ENCODE measurements at regions not wholly inside any gene's neighbourhood (a gene's known extent, or its start where the extent isn't known, plus 50 kb on each side); places are given as distances from the start of the nearest gene placed in this dataset.

DNA sequence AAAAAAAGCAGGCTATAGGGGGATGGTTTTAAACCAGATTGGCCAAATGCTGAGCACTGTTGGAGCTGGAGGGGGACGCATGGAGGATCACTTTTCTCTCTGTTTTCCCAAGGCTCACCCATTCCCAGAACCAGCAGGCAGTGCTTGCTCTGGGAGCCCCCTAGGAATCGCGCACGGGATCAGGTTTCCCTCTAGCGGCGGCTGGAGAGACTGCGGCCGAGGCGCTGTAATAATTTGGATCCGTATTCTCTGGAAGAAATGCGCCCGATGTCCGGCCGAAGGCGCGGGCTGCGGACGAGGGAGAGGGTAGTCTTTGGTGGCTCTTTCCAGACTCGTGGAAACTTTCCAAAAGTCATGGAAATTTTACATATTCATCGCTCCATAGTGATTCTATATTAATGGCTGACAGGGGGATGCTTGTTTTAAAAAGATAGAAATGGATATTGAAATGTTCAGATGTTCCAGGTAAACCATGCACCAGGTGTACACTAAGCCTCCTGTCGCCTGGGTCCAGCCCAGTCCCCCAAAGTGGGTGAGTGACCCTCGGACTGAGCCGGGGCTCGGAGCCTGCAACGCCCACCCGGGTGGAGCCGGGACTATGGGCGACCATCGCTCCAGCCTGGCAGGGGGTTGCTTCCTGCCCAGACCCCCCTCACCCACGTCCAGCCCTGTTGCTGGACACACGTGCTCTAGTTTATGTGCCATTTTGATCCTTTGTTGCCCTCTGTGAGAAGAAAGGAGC, 78.7 kb upstream of the PHACTR3 start:
- Histone ChIP-seq H3K27ac (no peak overlapping the region), H3K36me3 (ENCODE audit: low read depth, missing control alignments) (no peaks in the 10 kb centered on the region), H3K9me3 (no peaks in the 10 kb centered on the region), H3K4me3 (peak overlapping the region in 1 of 2 donors; percentile 30), H3K4me1 (no peaks in the 10 kb centered on the region), H3K27me3 (no peaks in the 10 kb centered on the region)
- WGBS, 2 donors = 11 to 12% methylated on average over 22 to 31 of the region's 31 CpGs
- TF ChIP-seq POLR2A (IDR thresholded peaks at IDR 0.05) = no peak
- TF ChIP-seq, protein P1, sequence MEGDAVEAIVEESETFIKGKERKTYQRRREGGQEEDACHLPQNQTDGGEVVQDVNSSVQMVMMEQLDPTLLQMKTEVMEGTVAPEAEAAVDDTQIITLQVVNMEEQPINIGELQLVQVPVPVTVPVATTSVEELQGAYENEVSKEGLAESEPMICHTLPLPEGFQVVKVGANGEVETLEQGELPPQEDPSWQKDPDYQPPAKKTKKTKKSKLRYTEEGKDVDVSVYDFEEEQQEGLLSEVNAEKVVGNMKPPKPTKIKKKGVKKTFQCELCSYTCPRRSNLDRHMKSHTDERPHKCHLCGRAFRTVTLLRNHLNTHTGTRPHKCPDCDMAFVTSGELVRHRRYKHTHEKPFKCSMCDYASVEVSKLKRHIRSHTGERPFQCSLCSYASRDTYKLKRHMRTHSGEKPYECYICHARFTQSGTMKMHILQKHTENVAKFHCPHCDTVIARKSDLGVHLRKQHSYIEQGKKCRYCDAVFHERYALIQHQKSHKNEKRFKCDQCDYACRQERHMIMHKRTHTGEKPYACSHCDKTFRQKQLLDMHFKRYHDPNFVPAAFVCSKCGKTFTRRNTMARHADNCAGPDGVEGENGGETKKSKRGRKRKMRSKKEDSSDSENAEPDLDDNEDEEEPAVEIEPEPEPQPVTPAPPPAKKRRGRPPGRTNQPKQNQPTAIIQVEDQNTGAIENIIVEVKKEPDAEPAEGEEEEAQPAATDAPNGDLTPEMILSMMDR (IDR thresholded peaks at IDR 0.05) = peak; percentile 56 to 85 (median 77)
- intact Hi-C loops (cut with DNase I; ENCODE audit: low total_unique reads) = no loop called here
- DNase-seq = peak; percentile 83

DNA sequence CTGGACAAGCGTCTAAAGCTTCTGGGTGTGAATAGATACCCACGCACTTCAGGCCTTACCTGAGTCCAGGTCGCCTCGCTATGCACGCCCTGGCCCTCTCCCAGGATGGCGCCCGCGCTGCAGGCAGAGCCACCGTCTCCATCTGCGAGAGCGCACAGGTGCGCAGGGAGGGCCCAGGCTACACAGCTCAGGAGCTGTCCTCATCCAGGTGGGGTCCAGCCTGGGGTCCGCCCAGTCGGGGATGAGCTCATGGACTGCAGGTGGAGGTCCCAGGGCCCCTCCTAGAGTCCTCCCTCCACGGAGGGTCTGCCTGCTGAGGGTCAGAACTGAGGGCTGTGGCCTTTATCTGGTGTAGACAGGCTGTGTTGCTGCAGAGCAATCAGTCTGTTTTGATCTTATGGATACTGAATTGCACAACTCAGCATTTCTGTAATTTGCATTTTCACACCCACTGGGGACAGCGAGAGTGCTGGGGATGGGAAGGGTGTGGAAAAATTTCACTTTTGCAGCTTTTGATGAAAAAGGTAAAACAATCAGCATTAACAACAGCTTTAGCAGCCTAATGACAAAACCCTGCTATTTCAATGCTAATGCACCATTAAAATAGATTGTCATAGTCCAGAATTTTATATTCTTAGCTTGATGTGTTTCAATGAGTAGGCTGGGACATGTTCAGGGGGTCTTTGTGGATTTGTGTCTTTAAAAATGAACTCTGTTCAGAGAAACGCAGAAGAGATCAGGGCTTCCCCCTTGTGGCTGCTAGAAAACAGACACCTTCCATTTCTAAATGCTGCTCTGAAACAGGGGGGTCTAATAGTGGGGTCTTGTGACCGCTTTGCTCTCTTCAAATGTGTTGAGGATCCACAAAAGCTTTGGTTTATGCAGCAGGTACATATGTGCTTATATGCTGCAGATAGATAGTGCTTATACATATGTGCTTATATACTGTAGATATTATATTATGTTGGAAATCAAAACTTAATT, 77.8 kb upstream of the PHACTR3 start:
- Histone ChIP-seq H3K36me3 (ENCODE audit: low read depth, missing control alignments) (no peaks in the 10 kb centered on the region), H3K27ac (no peak overlapping the region), H3K27me3 (no peaks in the 10 kb centered on the region), H3K9me3 (no peaks in the 10 kb centered on the region), H3K4me1 (no peaks in the 10 kb centered on the region), H3K4me3 (no peak overlapping the region)
- TF ChIP-seq POLR2A (IDR thresholded peaks at IDR 0.05) = no peak
- TF ChIP-seq, protein P1 (IDR thresholded peaks at IDR 0.05) = peak in 1 of 3 experiments; percentile 35
- intact Hi-C loops (cut with DNase I; ENCODE audit: low total_unique reads) = no loop called here
- no peak for DNase-seq
- WGBS, 2 donors = 31 to 35% methylated on average over 18 of the region's 18 CpGs

DNA sequence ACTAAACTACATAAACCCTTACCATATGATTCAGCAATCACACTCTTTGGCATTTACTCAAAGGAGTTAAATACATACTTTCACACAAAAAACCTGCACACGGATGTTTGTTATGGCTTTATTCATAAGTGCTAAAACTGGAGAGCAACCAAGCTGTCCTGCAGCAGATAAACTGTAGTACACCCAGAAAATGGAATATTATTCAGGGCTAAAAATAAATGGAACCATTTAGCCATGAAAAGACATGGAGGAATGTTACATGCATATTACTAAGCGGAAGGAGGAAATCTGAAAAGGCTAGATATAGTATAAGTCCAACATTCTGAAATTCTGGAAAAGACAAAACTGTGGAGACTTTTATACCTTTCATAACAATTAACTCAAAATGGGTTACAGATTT, 73.6 kb upstream of the PHACTR3 start:
- H3K27ac ChIP-seq = no peak overlapping the region
- 73 to 75% methylated on average over 2 of the region's 2 CpGs for WGBS, 2 donors
- no peak for TF ChIP-seq POLR2A (IDR thresholded peaks at IDR 0.05)
- TF ChIP-seq, protein P1 (IDR thresholded peaks at IDR 0.05) = no peak
- H3K4me3 ChIP-seq = no peak overlapping the region
- no peak for DNase-seq
- no peaks in the 10 kb centered on the region for H3K4me1 ChIP-seq
- no peaks in the 10 kb centered on the region for H3K27me3 ChIP-seq
- intact Hi-C loops (cut with DNase I; ENCODE audit: low total_unique reads) = no loop called here
- no peaks in the 10 kb centered on the region for H3K36me3 ChIP-seq (ENCODE audit: low read depth, missing control alignments)
- H3K9me3 ChIP-seq = no peaks in the 10 kb centered on the region

DNA sequence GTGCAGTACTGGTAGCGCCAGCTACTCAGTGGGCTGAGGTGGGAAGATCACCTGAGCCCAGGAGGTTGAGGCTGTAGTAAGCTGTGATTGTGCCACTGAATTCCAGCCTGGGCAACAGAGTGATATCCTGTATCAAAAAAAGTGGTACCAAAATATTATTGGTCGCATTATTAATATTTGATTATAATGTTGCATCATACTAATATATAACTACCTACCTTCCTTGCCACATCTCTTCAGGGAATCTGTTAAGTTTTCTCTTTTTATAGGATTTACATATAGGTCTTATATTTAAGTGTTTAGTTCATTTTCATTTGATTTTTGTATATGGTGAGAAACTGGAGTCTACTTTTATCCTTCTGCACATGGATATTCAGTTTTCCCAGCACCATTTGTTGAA, 66.3 kb upstream of the PHACTR3 start:
- 94 to 96% methylated on average over 2 of the region's 2 CpGs for WGBS, 2 donors
- Histone ChIP-seq H3K27ac (no peak overlapping the region), H3K27me3 (no peaks in the 10 kb centered on the region), H3K36me3 (ENCODE audit: low read depth, missing control alignments) (no peaks in the 10 kb centered on the region), H3K4me1 (no peaks in the 10 kb centered on the region), H3K9me3 (no peaks in the 10 kb centered on the region), H3K4me3 (no peak overlapping the region)
- no peak for DNase-seq
- intact Hi-C loops (cut with DNase I; ENCODE audit: low total_unique reads) = no loop called here
- TF ChIP-seq POLR2A (IDR thresholded peaks at IDR 0.05) = no peak
- TF ChIP-seq, protein P1 (IDR thresholded peaks at IDR 0.05) = no peak

Data from testis (tissue), 2 donors.